ENCODE measurements at regions not wholly inside any gene's neighbourhood (a gene's known extent, or its start where the extent isn't known, plus 50 kb on each side); places are given as distances from the start of the nearest gene placed in this dataset.

DNA sequence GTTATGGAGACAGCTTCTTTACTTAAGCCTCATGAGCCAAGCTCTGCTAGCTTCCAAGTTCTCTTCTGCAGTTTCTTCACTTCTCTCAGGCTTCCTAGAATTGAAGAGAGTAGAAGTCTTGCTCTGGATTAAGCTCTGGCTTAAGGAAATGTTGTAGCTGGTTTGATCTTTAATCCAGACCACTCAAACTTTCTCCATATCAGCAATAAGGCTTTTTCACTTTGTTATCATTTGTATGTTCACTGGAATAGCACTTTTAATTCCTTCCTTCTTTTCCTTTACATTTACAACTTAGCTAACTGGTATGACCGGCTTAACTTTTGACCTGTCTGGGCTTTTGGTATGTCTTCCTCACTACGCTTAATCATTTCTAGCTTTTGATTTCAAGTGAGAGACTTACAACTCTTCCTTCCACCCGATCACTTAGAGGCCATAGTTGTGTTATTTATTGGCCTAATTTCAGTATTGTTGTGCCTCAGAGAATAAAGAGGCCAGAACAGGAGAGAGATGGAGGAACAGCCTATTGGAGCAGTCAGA lies 236.6 kb upstream of the BMP2 start:
- no peak overlapping the region for H3K14ac ChIP-seq (ENCODE audit: low read length)
- H4K91ac ChIP-seq (ENCODE audit: low read depth, low read length, poor library complexity) = no peak overlapping the region
- H2BK15ac ChIP-seq (ENCODE audit: low read length) = no peak overlapping the region
- no peaks in the 10 kb centered on the region for H3K9me3 ChIP-seq (replicated peaks in 1 of 2; ENCODE audit: control insufficient read depth in 2 of 2, insufficient read depth in 1 of 2, low read depth in 1 of 2, low read length in 2 of 2)
- no peak overlapping the region for H3K18ac ChIP-seq (ENCODE audit: low read length)
- H2BK12ac ChIP-seq (ENCODE audit: low read length) = no peak overlapping the region
- no peaks in the 10 kb centered on the region for H3K27me3 ChIP-seq (ENCODE audit: control insufficient read depth in 3 of 3, insufficient read depth in 3 of 3, low read depth in 1 of 3, low read length in 3 of 3)
- no peak overlapping the region for H2BK5ac ChIP-seq (ENCODE audit: low read length)
- WGBS, 2 donors (ENCODE audit: extremely low coverage in 2 of 2, insufficient read length in 2 of 2, insufficient replicate concordance in 1 of 2) = no CpG with 5 or more reads among the region's 3 CpGs
- no peaks in the 10 kb centered on the region for H3K79me1 ChIP-seq (ENCODE audit: low read depth, low read length)
- H3K36me3 ChIP-seq (replicated peaks in 1 of 2; ENCODE audit: control insufficient read depth in 2 of 2, insufficient read depth in 2 of 2, low read length in 2 of 2) = no peaks in the 10 kb centered on the region
- no peak overlapping the region for H2AK5ac ChIP-seq (ENCODE audit: low read depth, low read length)
- no peak overlapping the region for H4K8ac ChIP-seq (ENCODE audit: low read depth, low read length)
- H3K4ac ChIP-seq (ENCODE audit: low read length) = no peak overlapping the region
- DNase-seq (ENCODE audit: low spot score) = no peak
- H3K4me1 ChIP-seq (ENCODE audit: control insufficient read depth in 2 of 2, insufficient read depth in 1 of 2, low read depth in 1 of 2, low read length in 2 of 2) = peaks cover 0 to 4% of the 10 kb centered on the region in 2 donors
- no peak overlapping the region for H2AFZ ChIP-seq (ENCODE audit: low read length)
- no peak overlapping the region for H3K23ac ChIP-seq (ENCODE audit: low read depth, low read length, poor library complexity)
- no peak overlapping the region for H3K9ac ChIP-seq (ENCODE audit: low read depth, low read length, poor library complexity)
- H2BK120ac ChIP-seq (ENCODE audit: low read depth, low read length) = no peak overlapping the region
- no peak overlapping the region for H3K4me3 ChIP-seq (ENCODE audit: low read length in 2 of 2)
- no peak overlapping the region for H3K27ac ChIP-seq (replicated peaks; ENCODE audit: low read length)
- H3K4me2 ChIP-seq (ENCODE audit: insufficient read depth, low read length, poor library complexity, severe bottlenecking) = no peak overlapping the region

DNA sequence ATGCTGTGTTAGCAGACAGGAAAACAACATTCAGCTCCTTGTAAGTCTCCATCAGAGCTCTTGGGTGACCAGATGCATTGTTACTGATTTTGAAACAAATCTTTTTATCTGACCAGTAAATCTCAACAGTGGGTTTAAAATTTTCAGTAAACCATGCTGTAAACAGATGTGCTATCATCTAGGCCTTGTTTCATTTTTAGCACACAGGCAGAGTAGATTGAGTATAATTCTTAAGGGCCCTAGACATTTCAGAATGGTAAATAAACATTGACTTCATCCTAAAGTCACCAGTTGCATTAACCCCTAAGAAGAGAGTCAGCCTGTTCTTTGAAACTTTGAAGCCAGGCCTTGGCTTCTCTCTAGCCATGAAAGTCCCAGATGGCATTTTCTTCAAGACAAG lies 237.2 kb upstream of the BMP2 start:
- Histone ChIP-seq H2AK5ac (ENCODE audit: low read depth, low read length) (no peak overlapping the region), H2BK15ac (ENCODE audit: low read length) (no peak overlapping the region), H2BK5ac (ENCODE audit: low read length) (no peak overlapping the region), H3K27me3 (ENCODE audit: control insufficient read depth in 3 of 3, insufficient read depth in 3 of 3, low read depth in 1 of 3, low read length in 3 of 3) (peaks cover 0 to 2% (median 0%) of the 10 kb centered on the region in 3 experiments), H3K27ac (replicated peaks; ENCODE audit: low read length) (no peak overlapping the region), H3K23ac (ENCODE audit: low read depth, low read length, poor library complexity) (no peak overlapping the region), H3K4me2 (ENCODE audit: insufficient read depth, low read length, poor library complexity, severe bottlenecking) (no peak overlapping the region), H2BK120ac (ENCODE audit: low read depth, low read length) (no peak overlapping the region), H3K9ac (ENCODE audit: low read depth, low read length, poor library complexity) (no peak overlapping the region), H3K9me3 (replicated peaks in 1 of 2; ENCODE audit: control insufficient read depth in 2 of 2, insufficient read depth in 1 of 2, low read depth in 1 of 2, low read length in 2 of 2) (no peaks in the 10 kb centered on the region), H3K18ac (ENCODE audit: low read length) (no peak overlapping the region), H3K4me1 (ENCODE audit: control insufficient read depth in 2 of 2, insufficient read depth in 1 of 2, low read depth in 1 of 2, low read length in 2 of 2) (peaks cover 0 to 4% of the 10 kb centered on the region in 2 donors), H3K14ac (ENCODE audit: low read length) (no peak overlapping the region), H3K79me1 (ENCODE audit: low read depth, low read length) (no peaks in the 10 kb centered on the region), H2AFZ (ENCODE audit: low read length) (no peak overlapping the region), H3K4me3 (ENCODE audit: low read length in 2 of 2) (no peak overlapping the region), H2BK12ac (ENCODE audit: low read length) (no peak overlapping the region), H4K91ac (ENCODE audit: low read depth, low read length, poor library complexity) (no peak overlapping the region), H3K36me3 (replicated peaks in 1 of 2; ENCODE audit: control insufficient read depth in 2 of 2, insufficient read depth in 2 of 2, low read length in 2 of 2) (no peaks in the 10 kb centered on the region), H3K4ac (ENCODE audit: low read length) (no peak overlapping the region), H4K8ac (ENCODE audit: low read depth, low read length) (no peak overlapping the region)
- no peak for DNase-seq (ENCODE audit: low spot score)

DNA sequence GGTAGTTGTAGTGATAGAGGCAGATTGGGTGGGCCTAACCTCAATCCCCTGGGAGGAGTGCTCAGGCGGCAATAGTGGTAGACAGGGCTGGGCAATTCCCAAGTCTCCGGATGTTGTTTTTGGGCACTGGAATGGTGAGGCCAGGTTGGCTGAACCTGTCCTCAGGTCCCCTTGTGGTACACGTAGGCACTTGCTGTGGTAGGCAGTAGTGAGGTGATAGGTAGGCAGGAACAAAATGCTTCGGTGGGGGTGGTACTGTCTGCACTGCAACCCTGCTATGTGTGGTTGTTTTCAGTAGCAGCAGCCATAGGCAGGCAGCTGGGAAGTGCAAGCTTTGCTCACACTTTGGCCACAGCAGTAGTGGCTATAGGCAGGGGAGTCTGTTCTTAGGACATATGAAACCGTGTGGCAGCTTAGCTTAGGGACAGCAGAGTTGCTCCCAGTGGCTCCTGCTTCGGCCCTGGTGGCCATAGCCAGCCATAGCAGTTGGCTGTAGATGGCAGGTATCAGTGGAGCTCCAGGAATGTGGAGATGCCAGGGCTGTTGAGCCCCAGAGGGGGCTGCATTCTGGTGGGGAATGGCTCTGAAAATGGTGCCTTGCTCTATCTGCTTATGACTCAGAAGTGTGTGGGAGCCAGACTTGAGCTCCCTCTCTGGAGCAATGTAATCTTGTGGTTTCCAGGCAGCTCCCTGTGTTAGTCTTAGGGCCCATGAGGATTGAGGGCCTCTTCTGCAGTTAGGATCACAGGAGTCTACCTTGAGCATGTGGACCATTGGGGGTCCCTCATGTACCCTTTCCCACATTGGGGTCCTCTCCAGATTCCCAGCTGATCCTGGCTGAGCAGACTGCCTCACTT lies 241.8 kb upstream of the BMP2 start:
- Histone ChIP-seq H3K14ac (ENCODE audit: low read length) (no peak overlapping the region), H3K9ac (ENCODE audit: low read depth, low read length, poor library complexity) (no peak overlapping the region), H2BK12ac (ENCODE audit: low read length) (no peak overlapping the region), H3K27ac (replicated peaks; ENCODE audit: low read length) (no peak overlapping the region), H3K79me1 (ENCODE audit: low read depth, low read length) (no peaks in the 10 kb centered on the region), H2BK15ac (ENCODE audit: low read length) (no peak overlapping the region), H4K8ac (ENCODE audit: low read depth, low read length) (no peak overlapping the region), H3K27me3 (ENCODE audit: control insufficient read depth in 3 of 3, insufficient read depth in 3 of 3, low read depth in 1 of 3, low read length in 3 of 3) (peaks cover 0 to 2% (median 0%) of the 10 kb centered on the region in 3 experiments), H3K36me3 (replicated peaks in 1 of 2; ENCODE audit: control insufficient read depth in 2 of 2, insufficient read depth in 2 of 2, low read length in 2 of 2) (no peaks in the 10 kb centered on the region), H3K4me3 (ENCODE audit: low read length in 2 of 2) (no peak overlapping the region), H3K9me3 (replicated peaks in 1 of 2; ENCODE audit: control insufficient read depth in 2 of 2, insufficient read depth in 1 of 2, low read depth in 1 of 2, low read length in 2 of 2) (no peaks in the 10 kb centered on the region), H3K4me2 (ENCODE audit: insufficient read depth, low read length, poor library complexity, severe bottlenecking) (no peak overlapping the region), H3K18ac (ENCODE audit: low read length) (no peak overlapping the region), H2BK5ac (ENCODE audit: low read length) (no peak overlapping the region), H3K4me1 (ENCODE audit: control insufficient read depth in 2 of 2, insufficient read depth in 1 of 2, low read depth in 1 of 2, low read length in 2 of 2) (no peaks in the 10 kb centered on the region), H3K23ac (ENCODE audit: low read depth, low read length, poor library complexity) (peak overlapping the region; percentile 6), H2BK120ac (ENCODE audit: low read depth, low read length) (no peak overlapping the region), H2AK5ac (ENCODE audit: low read depth, low read length) (peak overlapping the region; percentile 17), H3K4ac (ENCODE audit: low read length) (no peak overlapping the region), H2AFZ (ENCODE audit: low read length) (no peak overlapping the region), H4K91ac (ENCODE audit: low read depth, low read length, poor library complexity) (no peak overlapping the region)
- no CpG with 5 or more reads among the region's 6 CpGs for WGBS, 2 donors (ENCODE audit: extremely low coverage in 2 of 2, insufficient read length in 2 of 2, insufficient replicate concordance in 1 of 2)
- DNase-seq (ENCODE audit: low spot score) = no peak

DNA sequence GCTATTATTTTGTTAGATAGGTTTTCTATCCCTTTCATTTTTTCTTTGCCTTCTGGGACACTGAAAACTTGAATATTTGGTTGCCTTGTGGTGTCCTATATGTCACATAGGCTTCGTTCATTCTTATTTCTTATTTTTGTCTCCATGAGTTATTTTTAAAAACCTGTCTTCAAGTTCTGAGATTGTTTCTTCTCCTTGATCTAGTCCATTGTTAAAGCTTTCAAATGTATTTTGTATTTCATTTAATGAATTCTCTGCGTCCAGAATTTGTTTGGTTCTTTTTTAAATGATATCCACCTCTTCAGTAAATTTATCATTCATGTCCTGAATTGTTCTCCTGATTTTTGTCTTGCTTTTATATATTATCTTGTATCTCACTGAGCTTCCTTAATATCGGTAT lies 243.2 kb upstream of the BMP2 start:
- Histone ChIP-seq H2AFZ (ENCODE audit: low read length) (no peak overlapping the region), H2AK5ac (ENCODE audit: low read depth, low read length) (no peak overlapping the region), H3K4me3 (ENCODE audit: low read length in 2 of 2) (no peak overlapping the region), H3K9ac (ENCODE audit: low read depth, low read length, poor library complexity) (no peak overlapping the region), H3K4me1 (ENCODE audit: control insufficient read depth in 2 of 2, insufficient read depth in 1 of 2, low read depth in 1 of 2, low read length in 2 of 2) (no peaks in the 10 kb centered on the region), H3K79me1 (ENCODE audit: low read depth, low read length) (no peaks in the 10 kb centered on the region), H2BK15ac (ENCODE audit: low read length) (no peak overlapping the region), H3K27ac (replicated peaks; ENCODE audit: low read length) (no peak overlapping the region), H3K23ac (ENCODE audit: low read depth, low read length, poor library complexity) (no peak overlapping the region), H3K4ac (ENCODE audit: low read length) (no peak overlapping the region), H3K36me3 (replicated peaks in 1 of 2; ENCODE audit: control insufficient read depth in 2 of 2, insufficient read depth in 2 of 2, low read length in 2 of 2) (no peaks in the 10 kb centered on the region), H3K9me3 (replicated peaks in 1 of 2; ENCODE audit: control insufficient read depth in 2 of 2, insufficient read depth in 1 of 2, low read depth in 1 of 2, low read length in 2 of 2) (no peaks in the 10 kb centered on the region), H3K27me3 (ENCODE audit: control insufficient read depth in 3 of 3, insufficient read depth in 3 of 3, low read depth in 1 of 3, low read length in 3 of 3) (peaks cover 0 to 2% (median 0%) of the 10 kb centered on the region in 3 experiments), H3K14ac (ENCODE audit: low read length) (no peak overlapping the region), H2BK5ac (ENCODE audit: low read length) (no peak overlapping the region), H2BK12ac (ENCODE audit: low read length) (no peak overlapping the region), H2BK120ac (ENCODE audit: low read depth, low read length) (no peak overlapping the region), H4K8ac (ENCODE audit: low read depth, low read length) (no peak overlapping the region), H4K91ac (ENCODE audit: low read depth, low read length, poor library complexity) (no peak overlapping the region), H3K18ac (ENCODE audit: low read length) (no peak overlapping the region), H3K4me2 (ENCODE audit: insufficient read depth, low read length, poor library complexity, severe bottlenecking) (no peak overlapping the region)
- DNase-seq (ENCODE audit: low spot score) = no peak
- no CpG with 5 or more reads among the region's 3 CpGs for WGBS, 2 donors (ENCODE audit: extremely low coverage in 2 of 2, insufficient read length in 2 of 2, insufficient replicate concordance in 1 of 2)
